Ovary (tissue), 3 donors: ENCODE measurements at regions not wholly inside any gene's neighbourhood (a gene's known extent, or its start where the extent isn't known, plus 50 kb on each side); places are given as distances from the start of the nearest gene placed in this dataset.

ENCODE experiments used
- EP300 ChIP-seq: sonication (generic); formaldehyde crosslinking; IDR thresholded peaks from one replicate; pipeline ENCODE4 v1.6.1; 2017; ENCODE audit warnings: antibody characterized with exemption
- POLR2A ChIP-seq: fragments of 450-650 bp; IDR thresholded peaks from one replicate; pipeline ENCODE4 v1.6.1; 2017; ENCODE audit warnings: antibody characterized with exemption, mild to moderate bottlenecking, moderate library complexity
- TF ChIP-seq, protein P1 (sequence below), 3 donors: fragments of 450-650 bp in 2 of 3; fragments of 200-600 bp in 1 of 3; IDR thresholded peaks; one replicate each; pipeline versions ENCODE4 v1.5.1 to v1.8.0; 2016 to 2022; ENCODE audit warnings: antibody characterized with exemption in 3 of 3, mild to moderate bottlenecking in 1 of 3
- donor health status: DM: no; HTN: no; CAD: no.

DNA sequence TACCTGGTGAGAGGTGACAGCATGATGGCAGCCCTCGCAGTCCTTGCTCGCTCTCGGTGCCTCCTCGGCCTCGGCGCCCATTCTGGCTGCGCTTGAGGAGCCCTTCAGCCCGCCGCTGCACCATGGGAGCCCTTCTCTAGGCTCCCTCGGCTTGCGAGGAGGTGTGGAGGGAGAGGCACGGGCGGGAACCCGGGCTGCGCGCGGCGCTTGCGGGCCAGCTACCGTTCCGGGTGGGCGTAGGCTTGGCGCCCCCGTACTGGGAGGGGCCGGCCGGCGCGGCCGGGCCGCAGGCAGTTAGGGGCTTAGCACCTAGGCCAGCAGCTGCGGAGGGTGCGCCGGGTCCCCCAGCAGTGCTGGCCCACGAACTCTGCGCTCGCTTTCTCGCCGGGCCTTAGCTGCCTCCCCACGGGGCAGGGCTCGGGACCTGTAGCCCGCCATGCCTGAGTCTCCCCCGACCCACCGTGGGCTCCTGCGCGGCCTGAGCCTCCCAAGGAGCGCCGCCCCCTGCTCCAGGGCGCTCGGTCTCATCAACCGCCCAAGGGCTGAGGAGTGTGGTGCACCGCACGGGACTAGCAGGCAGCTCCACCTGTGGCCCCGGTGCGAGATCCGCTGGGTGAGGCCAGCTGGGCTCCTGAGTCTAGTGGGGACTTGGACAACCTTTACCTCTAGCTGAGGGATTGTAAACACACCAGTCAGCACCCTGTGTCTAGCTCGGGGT, 1624.3 kb downstream of the SLITRK1 start:
- TF ChIP-seq, protein P1, sequence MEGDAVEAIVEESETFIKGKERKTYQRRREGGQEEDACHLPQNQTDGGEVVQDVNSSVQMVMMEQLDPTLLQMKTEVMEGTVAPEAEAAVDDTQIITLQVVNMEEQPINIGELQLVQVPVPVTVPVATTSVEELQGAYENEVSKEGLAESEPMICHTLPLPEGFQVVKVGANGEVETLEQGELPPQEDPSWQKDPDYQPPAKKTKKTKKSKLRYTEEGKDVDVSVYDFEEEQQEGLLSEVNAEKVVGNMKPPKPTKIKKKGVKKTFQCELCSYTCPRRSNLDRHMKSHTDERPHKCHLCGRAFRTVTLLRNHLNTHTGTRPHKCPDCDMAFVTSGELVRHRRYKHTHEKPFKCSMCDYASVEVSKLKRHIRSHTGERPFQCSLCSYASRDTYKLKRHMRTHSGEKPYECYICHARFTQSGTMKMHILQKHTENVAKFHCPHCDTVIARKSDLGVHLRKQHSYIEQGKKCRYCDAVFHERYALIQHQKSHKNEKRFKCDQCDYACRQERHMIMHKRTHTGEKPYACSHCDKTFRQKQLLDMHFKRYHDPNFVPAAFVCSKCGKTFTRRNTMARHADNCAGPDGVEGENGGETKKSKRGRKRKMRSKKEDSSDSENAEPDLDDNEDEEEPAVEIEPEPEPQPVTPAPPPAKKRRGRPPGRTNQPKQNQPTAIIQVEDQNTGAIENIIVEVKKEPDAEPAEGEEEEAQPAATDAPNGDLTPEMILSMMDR (IDR thresholded peaks at IDR 0.05), result no peak
- TF ChIP-seq POLR2A (no peak), EP300 (no peak)
